ENCODE measurements at regions not wholly inside any gene's neighbourhood (a gene's known extent, or its start where the extent isn't known, plus 50 kb on each side); places are given as distances from the start of the nearest gene placed in this dataset.

DNA sequence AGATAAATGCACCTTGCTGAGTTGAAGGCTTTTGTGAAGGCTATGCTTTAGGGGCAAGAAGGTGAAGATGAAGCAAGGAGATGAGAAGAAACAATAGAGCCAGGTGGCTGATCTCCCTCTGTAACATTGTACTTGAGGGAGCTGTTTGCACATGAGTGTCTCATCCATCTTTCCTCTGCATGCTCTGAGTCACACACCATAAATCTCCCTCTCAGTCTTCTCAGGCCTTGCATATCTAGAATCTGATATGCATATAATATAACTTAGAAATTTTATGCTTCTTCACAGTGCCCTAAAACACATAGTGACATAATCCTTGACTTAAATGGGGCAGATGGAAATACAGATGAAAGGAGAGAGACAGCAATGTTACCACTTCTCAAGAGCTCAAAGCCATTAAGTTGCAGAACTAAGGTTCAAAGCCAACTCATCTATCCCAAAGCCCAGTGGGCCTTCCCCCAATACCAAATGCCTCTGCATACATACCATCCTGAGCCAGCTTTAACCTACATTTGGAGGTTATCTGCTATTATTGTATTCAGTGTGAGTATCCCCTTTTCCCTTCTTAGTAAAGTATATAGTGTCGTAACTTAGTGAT lies 62.4 kb upstream of the STXBP5 start:
- no peak for DNase-seq

DNA sequence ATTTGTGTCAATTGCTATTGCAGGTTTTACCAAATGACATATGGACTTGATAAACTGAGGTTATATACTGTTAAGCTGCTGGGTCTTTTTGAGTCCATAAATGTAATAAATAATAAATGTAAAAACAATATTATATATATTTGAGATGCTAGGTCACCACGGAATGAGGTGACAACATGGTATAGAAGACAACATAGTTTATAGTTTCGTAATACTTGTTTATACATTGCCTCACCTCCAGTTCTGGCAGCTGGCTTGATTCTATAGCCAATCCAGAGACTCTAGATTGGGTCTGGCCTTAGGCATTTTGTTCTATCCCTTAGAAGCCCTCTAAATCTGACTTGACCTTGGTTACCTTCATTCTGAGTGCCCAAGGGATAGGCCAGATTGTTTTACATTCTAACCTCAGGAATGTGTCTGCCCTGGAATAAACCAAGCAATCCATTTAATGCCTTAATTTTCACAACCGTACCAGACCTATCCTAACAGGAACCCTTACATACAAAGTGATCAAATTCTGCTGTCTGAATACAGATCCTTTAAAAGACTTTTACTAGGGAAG lies 61.5 kb upstream of the STXBP5 start:
- DNase-seq, result no peak

DNA sequence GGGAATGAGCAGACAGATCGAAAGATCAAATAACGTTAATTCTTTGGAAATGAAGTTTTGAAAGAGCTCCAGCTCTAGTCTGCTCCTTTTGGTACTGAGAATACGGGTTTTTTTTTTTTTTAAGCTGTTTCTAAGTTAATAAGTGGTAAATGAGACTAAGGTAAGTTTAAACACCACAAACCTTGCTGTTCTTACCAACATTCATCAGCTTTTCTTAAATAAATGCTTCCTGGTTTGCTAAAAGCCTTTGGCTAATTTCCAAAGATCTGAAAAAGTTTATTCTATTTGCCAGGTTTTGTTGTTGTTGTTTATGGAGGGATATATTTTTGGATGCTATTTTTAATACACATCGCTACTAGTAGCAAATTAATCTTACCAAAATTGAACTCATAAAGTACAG lies 55.1 kb upstream of the STXBP5 start:
- no peak for DNase-seq

DNA sequence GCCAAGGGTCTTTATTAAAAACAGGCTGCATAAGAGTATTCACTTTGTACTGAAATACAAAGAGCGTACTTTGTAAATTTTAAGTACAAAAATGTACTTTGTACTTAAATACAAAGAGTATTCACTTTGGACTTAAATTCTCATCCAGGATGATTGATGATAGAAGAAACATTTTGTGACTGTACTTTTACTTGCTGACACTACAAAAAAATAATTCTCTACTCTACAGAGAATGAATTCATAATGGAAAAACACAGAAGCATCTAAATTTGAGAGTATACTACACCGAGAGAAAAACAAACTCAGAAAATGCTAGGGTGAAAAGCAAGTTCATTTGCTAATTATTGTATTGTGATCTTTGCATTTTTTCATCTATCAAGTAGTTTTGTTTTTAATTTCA lies 54.4 kb upstream of the STXBP5 start:
- no peak for DNase-seq

DNA sequence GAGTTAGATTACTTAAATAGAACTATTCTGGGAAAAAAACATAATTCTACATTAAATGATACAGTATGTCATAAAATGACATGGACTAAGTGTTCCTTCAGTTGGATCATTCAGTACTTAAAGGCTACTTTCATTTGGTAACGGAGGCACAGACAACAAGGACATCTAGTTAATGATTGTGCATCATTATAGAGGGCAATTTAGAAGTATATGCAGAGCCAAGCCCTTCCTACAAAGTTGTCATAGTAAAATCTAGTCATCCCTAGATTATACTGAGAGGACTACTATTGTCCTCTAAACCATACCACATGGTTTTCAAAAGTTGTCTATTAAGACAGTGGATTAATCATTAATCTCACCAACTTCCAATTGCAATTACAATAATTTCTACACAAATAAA lies 53.9 kb upstream of the STXBP5 start:
- DNase-seq, result no peak
